Fibroblast of lung (primary cell): ENCODE measurements at regions not wholly inside any gene's neighbourhood (a gene's known extent, or its start where the extent isn't known, plus 50 kb on each side); places are given as distances from the start of the nearest gene placed in this dataset.

Experiments used
- DNase-seq, 2 donors: peaks; one replicate each; pipeline versions ENCODE4 v3.0.0 to v3.0.0-alpha.2; 2010; ENCODE audit warnings: low read depth in 2 of 2
- H2AFZ ChIP-seq: 2 replicates; pipeline ENCODE4 v1.5.1; 2012; ENCODE audit warnings: low read length, control low read depth, inconsistent platforms
- H3K27ac ChIP-seq: 2 replicates; pipeline ENCODE4 v1.5.1; 2011; ENCODE audit warnings: low read length, control low read depth; ENCODE audit not compliant: insufficient read depth
- H3K27me3 ChIP-seq: 2 replicates; pipeline ENCODE4 v1.5.1; 2011; ENCODE audit warnings: mild to moderate bottlenecking, low read length; ENCODE audit not compliant: control insufficient read depth, insufficient read depth
- H3K36me3 ChIP-seq: 2 replicates; pipeline ENCODE4 v1.5.1; 2011; ENCODE audit warnings: low read length; ENCODE audit not compliant: control insufficient read depth, insufficient read depth
- H3K4me1 ChIP-seq: 2 replicates; pipeline ENCODE4 v1.5.1; 2011; ENCODE audit warnings: low read length; ENCODE audit not compliant: control insufficient read depth, insufficient read depth; ENCODE audit errors: extremely low read depth
- H3K4me2 ChIP-seq: 2 replicates; pipeline ENCODE4 v1.5.1; 2011; ENCODE audit warnings: low read length, control low read depth; ENCODE audit not compliant: insufficient read depth; ENCODE audit errors: extremely low read depth
- H3K4me3 ChIP-seq, 4 experiments: fragments of 200-600 bp in 1 of 4; sonication (generic) in 1 of 4; replicated peaks in 1 of 4; 2 replicates each; pipeline ENCODE4 v1.5.1; 2011 to 2016; ENCODE audit warnings: low read length in 4 of 4, low read depth in 3 of 4, mild to moderate bottlenecking in 3 of 4, control low read depth in 2 of 4, inconsistent platforms in 1 of 4, mixed read lengths in 1 of 4; ENCODE audit not compliant: insufficient read depth in 1 of 4; ENCODE audit errors: control extremely low read depth in 1 of 4
- H3K79me2 ChIP-seq: 2 replicates; pipeline ENCODE4 v1.5.1; 2012; ENCODE audit warnings: mild to moderate bottlenecking, low read length, inconsistent platforms; ENCODE audit not compliant: control insufficient read depth, insufficient read depth
- H3K9ac ChIP-seq: 2 replicates; pipeline ENCODE4 v1.5.1; 2011; ENCODE audit warnings: mild to moderate bottlenecking, low read length, control low read depth; ENCODE audit not compliant: insufficient read depth
- H3K9me3 ChIP-seq: 2 replicates; pipeline ENCODE4 v1.5.1; 2012; ENCODE audit warnings: low read depth, low read length; ENCODE audit not compliant: control insufficient read depth, insufficient read depth
- H4K20me1 ChIP-seq: 2 replicates; pipeline ENCODE4 v1.5.1; 2011; ENCODE audit warnings: low read length; ENCODE audit not compliant: control insufficient read depth, insufficient read depth; ENCODE audit errors: extremely low read depth
- CTCF ChIP-seq, 2 donors: IDR thresholded peaks in 1 of 2; conservative IDR thresholded peaks in 1 of 2; 1 replicate in 1 of 2; 2 replicates in 1 of 2; pipeline ENCODE4 v1.5.1; 2011 to 2012; ENCODE audit warnings: low read length in 2 of 2, control low read depth in 1 of 2, inconsistent platforms in 1 of 2, low read depth in 1 of 2, mild to moderate bottlenecking in 1 of 2
- EZH2 ChIP-seq: IDR thresholded peaks from 2 replicates; pipeline ENCODE4 v1.5.1; 2012; ENCODE audit warnings: low read length, control low read depth, mild to moderate bottlenecking; ENCODE audit errors: missing control alignments

DNA sequence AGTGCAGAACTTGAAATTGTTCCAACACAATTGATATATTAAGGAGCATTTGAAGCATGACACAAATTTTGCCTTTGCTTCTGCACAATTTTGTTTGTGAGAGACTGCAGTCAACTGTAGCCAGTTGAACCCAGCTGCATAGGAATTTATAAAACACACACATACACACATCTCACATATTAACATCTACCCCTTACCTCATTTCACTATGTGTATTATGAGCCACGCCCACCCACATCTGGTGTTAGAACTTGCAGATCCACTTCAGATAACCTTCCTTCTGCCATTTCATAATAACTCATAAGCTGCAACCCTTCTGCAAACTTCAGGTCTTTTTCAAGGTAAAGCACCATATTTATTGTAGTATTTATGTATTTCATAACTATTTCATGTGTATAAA, 188.1 kb upstream of the WDFY3 start:
- DNase-seq: no peak
- Histone ChIP-seq H3K27me3 (no peaks in the 10 kb centered on the region), H4K20me1 (no peaks in the 10 kb centered on the region)

GRCh38 chr4:85165808-85166207, 199.3 kb upstream of the WDFY3 start:
- Histone ChIP-seq H3K4me3 (no peak overlapping the region), H2AFZ (no peak overlapping the region), H3K9ac (no peak overlapping the region), H3K4me2 (no peak overlapping the region), H4K20me1 (no peaks in the 10 kb centered on the region), H3K79me2 (no peaks in the 10 kb centered on the region), H3K27me3 (no peaks in the 10 kb centered on the region), H3K36me3 (no peaks in the 10 kb centered on the region), H3K4me1 (no peaks in the 10 kb centered on the region), H3K27ac (no peak overlapping the region), H3K9me3 (no peaks in the 10 kb centered on the region)
- no peak for DNase-seq
- TF ChIP-seq EZH2 (no peak), CTCF (conservative IDR thresholded peaks at IDR 0.05 in 1 of 2, IDR thresholded peaks at IDR 0.05 in 1 of 2; ENCODE audit: low read depth in 1 of 2, low read length in 2 of 2) (no peak)

More for the DNA sequence above, 188.1 kb upstream of the WDFY3 start:
- H3K27ac ChIP-seq: no peak overlapping the region
- H3K9ac ChIP-seq: no peak overlapping the region
- H3K9me3 ChIP-seq: no peaks in the 10 kb centered on the region
- H3K4me3 ChIP-seq: no peak overlapping the region
- H3K4me1 ChIP-seq: no peaks in the 10 kb centered on the region
- H3K36me3 ChIP-seq: no peaks in the 10 kb centered on the region
- no peaks in the 10 kb centered on the region for H3K79me2 ChIP-seq
- TF ChIP-seq EZH2 (no peak), CTCF (conservative IDR thresholded peaks at IDR 0.05 in 1 of 2, IDR thresholded peaks at IDR 0.05 in 1 of 2; ENCODE audit: low read depth in 1 of 2, low read length in 2 of 2) (no peak)
- no peak overlapping the region for H2AFZ ChIP-seq
- H3K4me2 ChIP-seq: no peak overlapping the region

DNA sequence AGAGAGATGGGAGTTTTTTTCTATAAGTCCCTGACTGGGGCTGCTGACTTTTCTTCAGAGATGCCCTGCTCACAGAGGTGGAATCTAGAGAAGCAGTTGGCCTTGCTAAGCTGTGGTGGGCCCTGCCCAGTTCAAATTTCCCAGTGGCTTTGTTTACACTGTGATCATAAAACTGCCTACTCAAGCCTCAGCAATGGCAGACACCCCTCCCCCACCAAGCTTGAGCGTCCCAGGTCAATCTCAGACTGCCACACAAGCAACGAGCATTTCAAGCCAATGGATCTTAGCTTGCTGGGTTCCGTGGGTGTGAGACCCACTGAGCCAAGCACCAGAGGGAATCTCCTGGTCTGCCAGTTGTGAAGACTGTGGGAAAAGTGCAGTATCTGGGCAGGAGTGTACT, 199.8 kb upstream of the WDFY3 start:
- Histone ChIP-seq H3K4me3 (no peak overlapping the region), H4K20me1 (no peaks in the 10 kb centered on the region), H3K9me3 (no peaks in the 10 kb centered on the region), H3K36me3 (no peaks in the 10 kb centered on the region), H3K9ac (no peak overlapping the region), H3K4me1 (no peaks in the 10 kb centered on the region), H3K79me2 (no peaks in the 10 kb centered on the region), H2AFZ (no peak overlapping the region), H3K4me2 (no peak overlapping the region), H3K27me3 (no peaks in the 10 kb centered on the region), H3K27ac (no peak overlapping the region)
- DNase-seq: no peak
- TF ChIP-seq CTCF (conservative IDR thresholded peaks at IDR 0.05 in 1 of 2, IDR thresholded peaks at IDR 0.05 in 1 of 2; ENCODE audit: low read depth in 1 of 2, low read length in 2 of 2) (no peak), EZH2 (no peak)
